Esophagus squamous epithelium (tissue), 5 donors: ENCODE measurements at regions not wholly inside any gene's neighbourhood (a gene's known extent, or its start where the extent isn't known, plus 50 kb on each side); places are given as distances from the start of the nearest gene placed in this dataset.

Source experiments
- DNase-seq: peaks from one replicate; lab custom pipeline; 2025; lab: John Stamatoyannopoulos, UW
- H3K27ac ChIP-seq, 4 donors: fragments of 200-600 bp; sonication (generic); one replicate each; pipeline ENCODE4 v1.5.1; 2016 to 2019; ENCODE audit warnings: mild to moderate bottlenecking in 1 of 4
- H3K27me3 ChIP-seq, 4 donors: fragments of 200-600 bp; sonication (generic); 1 replicate in 3 of 4; 2 replicates in 1 of 4; pipeline versions ENCODE4 v1.5.1 to v1.6.0; 2017 to 2021; ENCODE audit warnings: antibody characterized with exemption in 1 of 4
- H3K36me3 ChIP-seq, 3 donors: fragments of 200-600 bp; sonication (generic); one replicate each; pipeline ENCODE4 v1.5.1; 2016 to 2019
- H3K4me1 ChIP-seq, 3 donors: fragments of 200-600 bp; sonication (generic); one replicate each; pipeline ENCODE4 v1.5.1; 2017 to 2019
- H3K4me3 ChIP-seq, 4 donors: fragments of 200-600 bp; sonication (generic); 1 replicate in 3 of 4; 2 replicates in 1 of 4; pipeline ENCODE4 v1.5.1; 2016 to 2019; ENCODE audit warnings: mild to moderate bottlenecking in 2 of 4, moderate library complexity in 1 of 4
- H3K9me3 ChIP-seq, 3 donors: fragments of 200-600 bp; sonication (generic); one replicate each; pipeline ENCODE4 v1.5.1; 2016 to 2019
- CTCF ChIP-seq, 6 experiments: fragments of 450-650 bp in 4 of 6; fragments of 200-600 bp in 2 of 6; sonication (generic) in 2 of 6; IDR thresholded peaks; one replicate each; pipeline ENCODE4 v1.5.1; 2016 to 2019; ENCODE audit warnings: antibody characterized with exemption in 6 of 6, mild to moderate bottlenecking in 4 of 6, moderate library complexity in 4 of 6
- POLR2A ChIP-seq, 4 donors: fragments of 450-650 bp; IDR thresholded peaks; one replicate each; pipeline ENCODE4 v1.6.1; 2017; ENCODE audit warnings: antibody characterized with exemption in 4 of 4, mild to moderate bottlenecking in 4 of 4, moderate library complexity in 3 of 4
- WGBS, 2 donors: methylation state at CpG; one replicate each; pipeline ENCODE4 v1.1.5; 2018; 5-methylcytosine and 5-hydroxymethylcytosine counted together
- intact Hi-C: fragments of 100-400 bp; cut with DNase I; formaldehyde crosslinking; loops from one replicate; pipeline ENCODE4 v1.15.0; 2022
- donor health status: DM: yes; HTN: yes; CAD: no.

- TF ChIP-seq CTCF (IDR thresholded peaks at IDR 0.05) (no peak), POLR2A (IDR thresholded peaks at IDR 0.05) (no peak)
- H3K36me3 ChIP-seq = no peaks in the 10 kb centered on the region
- no peaks in the 10 kb centered on the region for H3K9me3 ChIP-seq
- H3K27ac ChIP-seq = no peak overlapping the region
- H3K4me3 ChIP-seq = no peak overlapping the region
- H3K4me1 ChIP-seq = no peaks in the 10 kb centered on the region
- no peak for DNase-seq
- peaks cover 0 to 54% (median 0%) of the 10 kb centered on the region in 4 donors for H3K27me3 ChIP-seq
- intact Hi-C loops = no loop called here
- WGBS, 2 donors = no CpG with 5 or more reads among the region's 31 CpGs
Measured at GRCh38 chr15:88741671-88742070, 61.6 kb upstream of the ACAN start.

DNA sequence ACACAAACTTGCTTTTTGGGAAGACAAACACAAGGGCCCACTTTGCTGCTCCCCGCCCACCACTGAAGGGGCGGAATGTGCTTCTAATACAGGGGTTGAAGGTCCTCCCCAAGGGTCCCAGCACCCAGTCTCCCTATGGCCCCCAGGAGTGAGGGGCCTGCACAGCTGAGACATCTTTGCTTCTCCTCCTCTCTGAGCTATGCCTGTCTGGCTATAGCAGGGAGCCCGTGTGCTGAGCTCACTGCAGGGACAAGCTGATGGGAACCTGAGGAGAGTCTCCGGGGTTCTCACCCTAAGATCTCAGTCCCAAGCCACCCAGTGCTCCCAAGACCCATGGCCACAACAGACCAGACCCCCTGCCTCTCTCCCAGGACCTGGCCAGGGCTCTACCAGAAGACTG, 61.1 kb upstream of the ACAN start:
- no CpG with 5 or more reads among the region's 4 CpGs for WGBS, 2 donors
- DNase-seq = no peak

DNA sequence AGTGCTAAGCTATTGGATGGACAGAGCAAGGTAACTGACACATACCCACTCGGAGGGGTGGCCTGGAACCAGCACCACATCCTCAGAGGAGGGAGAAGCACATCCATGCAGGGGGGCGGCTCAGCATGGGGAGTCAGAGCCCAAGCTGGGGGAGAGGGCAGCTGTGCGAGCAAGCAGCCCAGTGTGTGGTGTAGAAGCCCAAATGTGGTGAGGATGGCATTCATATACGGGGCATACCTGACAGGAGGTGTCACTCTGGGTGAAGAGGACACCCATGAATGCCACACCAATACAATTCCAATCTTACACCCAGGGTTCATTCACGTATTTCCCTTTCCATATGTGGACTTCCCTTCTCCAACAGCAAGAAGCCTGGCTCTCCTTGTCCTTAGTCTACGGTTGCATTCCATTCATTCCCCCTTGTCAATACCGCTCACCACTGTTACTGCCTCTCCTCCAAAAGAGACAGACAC, 58.7 kb upstream of the ACAN start:
- no peak for DNase-seq
- intact Hi-C loops = no loop called here
- H3K27me3 ChIP-seq = peaks cover 0 to 39% (median 0%) of the 10 kb centered on the region in 4 donors
- TF ChIP-seq POLR2A (IDR thresholded peaks at IDR 0.05) (no peak), CTCF (IDR thresholded peaks at IDR 0.05) (no peak)
- no peak overlapping the region for H3K4me3 ChIP-seq
- H3K9me3 ChIP-seq = no peaks in the 10 kb centered on the region
- 47 to 52% methylated on average over 7 of the region's 7 CpGs for WGBS, 2 donors
- no peak overlapping the region for H3K27ac ChIP-seq
- H3K4me1 ChIP-seq = no peaks in the 10 kb centered on the region
- H3K36me3 ChIP-seq = no peaks in the 10 kb centered on the region

More for the DNA sequence above, 61.1 kb upstream of the ACAN start:
- Histone ChIP-seq H3K4me1 (no peaks in the 10 kb centered on the region), H3K4me3 (no peak overlapping the region), H3K9me3 (no peaks in the 10 kb centered on the region), H3K36me3 (no peaks in the 10 kb centered on the region), H3K27me3 (peaks cover 0 to 54% (median 0%) of the 10 kb centered on the region in 4 donors), H3K27ac (no peak overlapping the region)
- TF ChIP-seq POLR2A (IDR thresholded peaks at IDR 0.05) (no peak), CTCF (IDR thresholded peaks at IDR 0.05) (no peak)
- intact Hi-C loops = no loop called here

DNA sequence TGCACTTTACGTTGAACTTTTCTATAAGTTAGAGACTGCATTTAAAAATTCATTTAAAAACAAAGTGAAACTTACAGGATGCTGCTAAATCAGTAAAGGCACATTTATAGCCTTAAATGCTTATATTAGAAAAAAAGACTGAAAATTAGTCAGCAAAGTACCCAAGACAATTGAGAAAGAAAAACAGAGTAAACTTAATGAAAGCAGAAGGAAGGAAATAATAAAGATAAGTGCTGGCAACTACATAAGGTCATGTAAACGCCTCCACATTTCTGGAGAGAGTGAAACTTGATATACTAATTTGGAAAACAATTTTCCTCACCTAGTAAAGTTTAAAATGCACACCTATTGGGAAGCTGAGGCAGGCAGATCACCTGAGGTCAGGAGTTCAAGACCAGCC, 58.2 kb upstream of the ACAN start:
- Histone ChIP-seq H3K27me3 (peaks cover 0 to 36% (median 0%) of the 10 kb centered on the region in 4 donors), H3K4me1 (no peaks in the 10 kb centered on the region), H3K27ac (no peak overlapping the region), H3K4me3 (no peak overlapping the region), H3K9me3 (no peaks in the 10 kb centered on the region), H3K36me3 (no peaks in the 10 kb centered on the region)
- TF ChIP-seq POLR2A (IDR thresholded peaks at IDR 0.05) (no peak), CTCF (IDR thresholded peaks at IDR 0.05) (no peak)
- 32 to 43% methylated on average over 2 of the region's 2 CpGs for WGBS, 2 donors
- no peak for DNase-seq
- intact Hi-C loops = no loop called here

DNA sequence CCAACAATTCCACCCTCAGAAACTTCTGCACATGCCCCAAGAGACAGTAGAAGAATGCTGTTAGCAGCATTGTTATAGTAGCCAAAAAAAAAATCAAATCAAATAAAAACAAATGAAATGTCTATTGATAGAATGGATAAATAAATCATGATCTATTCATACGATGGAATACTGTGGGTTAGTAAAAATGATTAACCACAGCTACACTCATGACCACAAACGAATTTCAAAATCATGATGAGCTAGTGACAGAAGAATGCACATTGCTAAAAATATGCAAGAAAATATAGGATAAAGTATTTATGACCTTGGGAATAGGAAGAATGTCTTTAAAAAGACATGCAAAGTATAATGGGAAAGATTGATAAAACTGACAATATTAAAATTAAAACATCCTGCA, 57.5 kb upstream of the ACAN start:
- DNase-seq = no peak
- 18 to 38% methylated on average over 2 of the region's 2 CpGs for WGBS, 2 donors
- intact Hi-C loops = no loop called here
- no peaks in the 10 kb centered on the region for H3K36me3 ChIP-seq
- H3K27me3 ChIP-seq = peaks cover 0 to 31% (median 0%) of the 10 kb centered on the region in 4 donors
- no peak overlapping the region for H3K4me3 ChIP-seq
- no peak overlapping the region for H3K27ac ChIP-seq
- no peaks in the 10 kb centered on the region for H3K9me3 ChIP-seq
- TF ChIP-seq POLR2A (IDR thresholded peaks at IDR 0.05) (no peak), CTCF (IDR thresholded peaks at IDR 0.05) (no peak)
- no peaks in the 10 kb centered on the region for H3K4me1 ChIP-seq
